K562 (cell line): ENCODE measurements at regions not wholly inside any gene's neighbourhood (a gene's known extent, or its start where the extent isn't known, plus 50 kb on each side); places are given as distances from the start of the nearest gene placed in this dataset.

Experiments
- ATAC-seq: fragments of 200-7000 bp; cut with Tn5 transposase; 3 replicates; pipeline ENCODE4 v1.9.1; 2020; ENCODE audit warnings: moderate library complexity
- BruUV-seq: library from RNA; stranded (reverse); fragments of 400-500 nt; replicated peaks from 2 replicates; lab custom pipeline; 2021; lab: Mats Ljungman, UMichigan
- CTCF ChIA-PET: fragments of 300-600 bp; formaldehyde crosslinking; extraction: SDS; loops from one replicate; lab custom pipeline; 2021; ENCODE audit warnings: low intra/inter-chr PET ratio; lab: Yijun Ruan, JAX
- POLR2A ChIA-PET: fragments of 300-600, 350-650 bp; sonication (Branson Sonifier 250); formaldehyde crosslinking; extraction: SDS; loops from one replicate; lab custom pipeline; 2021; ENCODE audit warnings: antibody characterized with exemption, inconsistent platforms; lab: Yijun Ruan, JAX
- DNase-seq, 4 experiments: peaks; one replicate each; pipeline versions ENCODE4 v3.0.0 to v3.0.0-alpha.2; 2011 to 2018; ENCODE audit warnings: low spot score in 3 of 4, mixed read lengths in 3 of 4; ENCODE audit errors: extremely low read depth in 1 of 4
- FAIRE-seq: peaks from 2 replicates; lab custom pipeline; 2011; peaks lifted over from hg19 to GRCh38; lab: Jason Lieb, UNC
- H2AFZ ChIP-seq: 2 replicates; pipeline ENCODE4 v1.6.0; 2011; ENCODE audit warnings: low read depth, low read length, control low read depth, inconsistent platforms
- H3K27ac ChIP-seq: fragments of 200-600 bp; 3 replicates; pipeline ENCODE4 v1.8.0; 2011; ENCODE audit warnings: low read depth, mild to moderate bottlenecking, control low read depth, inconsistent platforms, low read length, moderate library complexity, mixed read lengths; ENCODE audit errors: extremely low read depth
- H3K27me3 ChIP-seq, 2 experiments: fragments of 300-600 bp in 1 of 2; 2 replicates in 1 of 2; 3 replicates in 1 of 2; pipeline versions ENCODE4 v1.6.0 to v1.8.0; 2011; ENCODE audit warnings: inconsistent platforms in 2 of 2, low read length in 2 of 2, mild to moderate bottlenecking in 1 of 2, mixed read lengths in 1 of 2, moderate library complexity in 1 of 2; ENCODE audit not compliant: control insufficient read depth in 2 of 2, insufficient read depth in 2 of 2
- H3K36me3 ChIP-seq: fragments of 300-600 bp; 3 replicates; pipeline ENCODE4 v1.8.0; 2011; ENCODE audit warnings: mild to moderate bottlenecking, low read length, inconsistent platforms; ENCODE audit not compliant: control insufficient read depth, insufficient read depth
- H3K4me1 ChIP-seq, 2 experiments: fragments of 200-600 bp in 1 of 2; replicated peaks in 1 of 2; 2 replicates in 1 of 2; 3 replicates in 1 of 2; pipeline versions ENCODE4 v1.5.1 to v1.8.0; 2011; ENCODE audit warnings: inconsistent platforms in 2 of 2, low read length in 2 of 2, mild to moderate bottlenecking in 1 of 2, mixed read lengths in 1 of 2, moderate library complexity in 1 of 2; ENCODE audit not compliant: control insufficient read depth in 2 of 2, insufficient read depth in 2 of 2
- H3K4me2 ChIP-seq: 2 replicates; pipeline ENCODE4 v1.6.1; 2011; ENCODE audit warnings: low read length, control low read depth, inconsistent platforms, mixed read lengths; ENCODE audit not compliant: insufficient read depth
- H3K4me3 ChIP-seq: fragments of 200-600 bp; sonication (generic), shearing (Covaris generic); 2 replicates; pipeline ENCODE4 v1.5.1; 2016; ENCODE audit warnings: control low read depth, inconsistent platforms
- H3K79me2 ChIP-seq: fragments of 200-600 bp; 3 replicates; pipeline ENCODE4 v1.8.0; 2011; ENCODE audit warnings: low read length, inconsistent platforms; ENCODE audit not compliant: control insufficient read depth, insufficient read depth
- H3K9ac ChIP-seq, 2 experiments: 2 replicates each; pipeline versions ENCODE4 v1.6.0 to v1.6.1; 2011; ENCODE audit warnings: low read depth in 2 of 2, low read length in 2 of 2, control low read depth in 1 of 2, inconsistent platforms in 1 of 2, mild to moderate bottlenecking in 1 of 2, mixed read lengths in 1 of 2; ENCODE audit not compliant: insufficient read depth in 1 of 2
- H3K9me1 ChIP-seq: one replicate; pipeline ENCODE4 v1.6.0; 2011; ENCODE audit warnings: inconsistent platforms, mild to moderate bottlenecking, low read length, moderate library complexity; ENCODE audit not compliant: control insufficient read depth, insufficient read depth
- H3K9me3 ChIP-seq: replicated peaks from 2 replicates; pipeline ENCODE4 v1.5.1; 2011; ENCODE audit warnings: low read depth, low read length, inconsistent platforms; ENCODE audit not compliant: control insufficient read depth, insufficient read depth
- H4K20me1 ChIP-seq: replicated peaks from 2 replicates; pipeline ENCODE4 v1.6.1; 2011; ENCODE audit warnings: low read length, inconsistent platforms, mixed read lengths; ENCODE audit not compliant: control insufficient read depth, insufficient read depth
- BRCA1 ChIP-seq, 2 experiments: fragments of 450-650 bp in 1 of 2; sonication (generic) in 1 of 2; formaldehyde crosslinking in 1 of 2; IDR thresholded peaks; 2 replicates each; pipeline versions ENCODE4 v1.5.0 to v1.6.1; 2017 to 2020; ENCODE audit warnings: mild to moderate bottlenecking in 1 of 2, missing genetic modification reagents in 1 of 2
- L3MBTL2 ChIP-seq: fragments of 450-650 bp; IDR thresholded peaks from 2 replicates; pipeline ENCODE4 v1.6.1; 2016; ENCODE audit warnings: mild to moderate bottlenecking, moderate library complexity
- MTA2 ChIP-seq: fragments of 450-650 bp; IDR thresholded peaks from 2 replicates; pipeline ENCODE4 v1.6.1; 2016; ENCODE audit warnings: low read depth
- ZNF175 ChIP-seq: fragments of 200-800 bp; sonication (Bioruptor generic); IDR thresholded peaks from 2 replicates; pipeline ENCODE4 v1.6.1; 2016; ENCODE audit warnings: low read depth, mild to moderate bottlenecking, missing genetic modification characterization, missing compliant biosample characterization
- WGBS: fragments of 100-300 bp; shearing (Covaris generic); methylation state at CpG from one replicate; pipeline ENCODE4 v1.1.6; 2016; ENCODE audit warnings: low coverage, mixed read lengths; ENCODE audit not compliant: insufficient coverage; ENCODE audit errors: missing lambda C conversion rate; 5-methylcytosine and 5-hydroxymethylcytosine counted together
- in situ Hi-C: fragments of 300-500 bp; cut with MboI; formaldehyde crosslinking; loops from 4 replicates; pipeline ENCODE4 v1.15.0; 2018; ENCODE audit warnings: inconsistent platforms, mixed read lengths
- intact Hi-C: fragments of 100-400 bp; cut with micrococcal nuclease; formaldehyde crosslinking; loops from 2 replicates; pipeline ENCODE4 v1.14.2; 2022

DNA sequence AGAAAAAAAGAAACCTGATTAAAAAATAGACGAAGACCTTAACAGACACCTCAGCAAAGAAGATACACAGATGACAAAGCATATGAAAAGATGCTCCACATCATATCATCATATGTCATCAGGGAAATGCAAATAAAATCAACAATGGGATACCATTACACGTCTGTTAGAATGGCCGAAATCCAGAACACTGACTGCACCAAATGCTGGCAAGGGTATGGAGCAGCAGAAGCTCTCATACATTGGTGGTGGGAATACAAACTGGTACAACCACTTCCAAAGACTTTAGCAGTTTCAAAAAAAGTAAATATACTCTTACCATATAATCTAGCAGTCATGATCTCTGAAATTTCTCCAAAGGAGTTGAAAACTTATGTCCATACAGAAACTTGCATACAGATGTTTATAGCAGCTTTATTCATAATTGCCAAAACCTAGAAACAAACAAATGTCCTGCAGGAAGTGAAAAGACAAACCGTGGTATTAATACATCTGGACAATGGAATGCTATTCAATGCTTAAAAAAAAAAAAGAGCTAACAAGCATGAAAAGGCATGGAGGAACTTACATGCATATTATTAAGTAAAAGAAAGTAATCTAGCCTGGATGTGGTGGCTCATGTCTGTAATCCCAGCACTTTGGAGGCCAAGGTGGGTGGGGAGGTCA lies 107.4 kb downstream of the HES1 start:
- H3K9me1 ChIP-seq, result no peaks in the 10 kb centered on the region
- H3K4me2 ChIP-seq, result no peak overlapping the region
- no peaks in the 10 kb centered on the region for H3K27me3 ChIP-seq
- H3K4me1 ChIP-seq, result peaks cover 5 to 15% of the 10 kb centered on the region in 2 experiments; a peak in 3 of 5 replicates
- no peak for ATAC-seq
- POLR2A ChIA-PET, result interaction anchor here (1.0 kb wide), 1 partner anchor 11 kb away, joined by 3 read pairs; no protein-coding TSS in a partner anchor
- H3K36me3 ChIP-seq, result no peaks in the 10 kb centered on the region
- no peak overlapping the region for H3K9ac ChIP-seq
- H4K20me1 ChIP-seq, result no peaks in the 10 kb centered on the region
- H3K27ac ChIP-seq, result no peak overlapping the region
- WGBS, result 59% methylated on average over 4 of the region's 4 CpGs
- CTCF ChIA-PET, result no interaction called here
- H3K9me3 ChIP-seq, result no peaks in the 10 kb centered on the region
- intact Hi-C loops, result no loop called here
- FAIRE-seq, result no peak
- H3K79me2 ChIP-seq, result no peaks in the 10 kb centered on the region
- no peak for DNase-seq
- BruUV-seq, result no TSS peak
- 0 out of 2 replicates have a peak, but pooled peaks have one; percentile 9 for TF ChIP-seq MTA2
- no peak for TF ChIP-seq ZNF175 (CRISPR knock-in tag)
- TF ChIP-seq, all 486 proteins: peak for 1
- Histone ChIP-seq H2AFZ (no peak overlapping the region), H3K4me3 (no peak overlapping the region)
- in situ Hi-C loops, result no loop called here

- TF ChIP-seq L3MBTL2 (0 out of 2 replicates have a peak, but pooled peaks have one; percentile 12), BRCA1 (IDR thresholded peaks at IDR 0.05) (no peak), BRCA1 (CRISPR knock-in tag; IDR thresholded peaks at IDR 0.05) (no peak)
- TF ChIP-seq, all 486 proteins: peak for 1
- Histone ChIP-seq H3K36me3 (no peaks in the 10 kb centered on the region), H4K20me1 (no peaks in the 10 kb centered on the region), H3K27me3 (no peaks in the 10 kb centered on the region), H3K27ac (no peak overlapping the region), H3K9ac (no peak overlapping the region), H3K4me3 (no peak overlapping the region), H3K79me2 (no peaks in the 10 kb centered on the region), H3K4me1 (peaks cover 5 to 15% of the 10 kb centered on the region in 2 experiments; a peak in 3 of 5 replicates), H3K9me1 (no peaks in the 10 kb centered on the region), H3K4me2 (no peak overlapping the region), H3K9me3 (no peaks in the 10 kb centered on the region), H2AFZ (peak overlapping the region; percentile 77)
- ATAC-seq (no peak), DNase-seq (no peak), FAIRE-seq (no peak)
- CTCF ChIA-PET, result no interaction called here
- BruUV-seq, result no TSS peak
- 31% methylated on average over 6 of the region's 6 CpGs for WGBS
- POLR2A ChIA-PET, result interaction anchor here (0.6 to 1.0 kb wide), 3 partner anchors 10 to 81 kb away, joined by 3 read pairs; no protein-coding TSS in a partner anchor
- in situ Hi-C loops, result no loop called here
- intact Hi-C loops, result no loop called here
Observed at GRCh38 chr3:194244167-194244566, 107.0 kb downstream of the CPN2 start.
